ENCODE measurements at regions not wholly inside any gene's neighbourhood (a gene's known extent, or its start where the extent isn't known, plus 50 kb on each side); places are given as distances from the start of the nearest gene placed in this dataset.
"Not testable (repeated sequence)": the region's sequence is repeated elsewhere in the genome, so short reads cannot be mapped to it uniquely, and the experiment has no call there.

DNA sequence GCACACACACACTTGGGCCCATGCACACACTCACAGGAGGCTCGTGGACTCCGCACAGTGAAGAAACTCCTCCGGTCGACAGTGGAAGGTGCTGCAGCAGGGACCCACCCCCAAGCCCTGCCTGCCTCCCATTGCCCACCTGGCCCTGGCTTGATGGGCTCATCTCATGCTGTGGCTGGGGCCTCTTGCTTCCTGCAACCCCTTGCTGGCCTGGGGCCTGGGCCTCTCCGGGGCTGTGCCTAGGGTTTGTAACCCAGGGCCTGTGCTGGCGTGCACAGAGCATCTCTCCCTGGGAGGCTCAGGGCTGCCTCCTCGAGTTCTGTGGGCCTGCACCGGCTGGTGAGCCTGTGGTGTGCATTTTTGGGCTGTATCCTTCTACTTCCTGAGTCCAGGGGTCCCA lies 524.0 kb downstream of the GOLGA6L6 start:
- not testable (repeated sequence) for TF ChIP-seq CTCF, POLR2A, POLR2AphosphoS5, EP300 (IDR thresholded peaks at IDR 0.05)

Data from upper lobe of left lung (tissue), 4 donors.